ENCODE measurements at regions not wholly inside any gene's neighbourhood (a gene's known extent, or its start where the extent isn't known, plus 50 kb on each side); places are given as distances from the start of the nearest gene placed in this dataset.

GRCh38 chr16:55179411-55179810 is 144.6 kb upstream of the IRX6 start:
- no peak for TF ChIP-seq CTCF (conservative IDR thresholded peaks at IDR 0.05)
- TF ChIP-seq ZFX (IDR thresholded peaks at IDR 0.05) = no peak
